HG03039 (cell line): ENCODE measurements at regions not wholly inside any gene's neighbourhood (a gene's known extent, or its start where the extent isn't known, plus 50 kb on each side); places are given as distances from the start of the nearest gene placed in this dataset.

ENCODE experiments used
- ATAC-seq: cut with Tn5 transposase; IDR thresholded peaks from one replicate; pipeline ENCODE4 v1.9.1; 2021; ENCODE audit warnings: mild to moderate bottlenecking, moderate library complexity; ENCODE audit not compliant: unreplicated experiment

- peak; percentile 37 for ATAC-seq
Observed at GRCh38 chr13:40206241-40207000, 460.0 kb downstream of the FOXO1 start.

DNA sequence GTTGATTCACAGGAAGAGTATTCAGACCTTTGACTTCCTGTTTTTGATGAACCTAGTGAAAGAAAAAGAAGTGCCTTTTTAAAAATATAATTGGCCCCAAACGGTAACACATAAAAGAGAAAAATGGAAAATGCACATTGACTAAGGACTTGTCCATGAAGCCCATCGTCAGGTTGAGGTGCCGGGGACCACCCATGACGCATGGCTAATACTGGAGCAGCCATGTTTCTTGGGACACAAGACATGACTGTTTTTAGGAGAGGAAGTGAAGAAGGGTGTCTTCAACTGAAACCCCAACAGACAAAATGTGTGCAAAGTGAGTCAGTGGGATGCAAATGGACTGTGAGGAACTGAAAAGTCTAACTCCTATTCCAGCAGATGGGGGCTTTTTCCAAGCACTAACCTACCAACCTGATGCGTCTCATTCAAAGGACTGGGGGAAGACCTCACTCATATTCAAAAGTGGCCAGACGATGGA lies 459.4 kb downstream of the FOXO1 start:
- peak; percentile 68 for ATAC-seq

DNA sequence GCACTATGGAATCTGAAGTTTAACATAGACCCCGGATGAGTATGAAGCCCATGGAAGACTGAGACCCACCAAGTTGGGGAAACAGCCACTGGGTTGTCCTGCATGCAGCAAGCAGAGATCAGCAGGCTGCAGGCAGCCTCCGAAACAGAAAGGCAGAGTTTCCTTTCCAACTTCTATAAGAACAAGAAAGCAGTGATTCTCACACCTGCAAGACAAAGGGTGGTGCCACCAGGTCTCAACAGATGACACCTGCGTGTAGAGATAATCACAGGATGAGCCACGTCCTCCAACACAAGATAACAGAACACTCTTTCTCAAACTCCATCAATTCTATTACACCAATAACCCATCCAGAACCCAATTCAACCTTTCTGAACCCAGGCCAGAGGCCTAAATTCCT lies 457.9 kb downstream of the FOXO1 start:
- ATAC-seq, result no peak

- no peak for ATAC-seq
Observed at GRCh38 chr13:40210865-40211585, 455.4 kb downstream of the FOXO1 start.

- no peak for ATAC-seq
Observed at GRCh38 chr13:40211586-40211968, 454.9 kb downstream of the FOXO1 start.

GRCh38 chr13:40213779-40214178 lies 452.7 kb downstream of the FOXO1 start:
- ATAC-seq, result no peak

GRCh38 chr13:40215311-40215710 lies 451.1 kb downstream of the FOXO1 start:
- no peak for ATAC-seq

- no peak for ATAC-seq
Observed at GRCh38 chr13:40215747-40216146, 450.7 kb downstream of the FOXO1 start.

DNA sequence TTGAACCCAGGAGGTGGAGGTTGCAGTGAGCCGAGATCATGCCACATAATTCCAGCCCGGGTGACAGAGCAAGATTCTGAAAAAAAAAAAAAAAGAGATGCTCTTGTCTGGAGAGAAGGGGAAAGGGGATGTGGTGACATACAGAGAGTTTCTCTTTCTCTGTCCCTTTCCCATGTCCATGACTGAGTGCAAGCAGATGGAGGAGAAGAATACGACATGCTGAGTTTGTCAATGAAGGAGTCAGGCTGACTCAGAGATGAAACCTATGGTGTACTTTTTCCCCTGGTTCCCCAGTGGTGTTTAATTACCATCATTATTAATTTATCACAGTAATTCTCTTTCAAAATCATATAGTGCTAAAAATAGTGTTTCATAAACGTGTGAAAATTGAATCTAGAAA lies 448.8 kb downstream of the FOXO1 start:
- ATAC-seq, result no peak

- ATAC-seq, result no peak
Observed at GRCh38 chr13:40220299-40220935, 446.0 kb downstream of the FOXO1 start.

GRCh38 chr13:40221131-40221459 lies 445.3 kb downstream of the FOXO1 start:
- ATAC-seq, result no peak

DNA sequence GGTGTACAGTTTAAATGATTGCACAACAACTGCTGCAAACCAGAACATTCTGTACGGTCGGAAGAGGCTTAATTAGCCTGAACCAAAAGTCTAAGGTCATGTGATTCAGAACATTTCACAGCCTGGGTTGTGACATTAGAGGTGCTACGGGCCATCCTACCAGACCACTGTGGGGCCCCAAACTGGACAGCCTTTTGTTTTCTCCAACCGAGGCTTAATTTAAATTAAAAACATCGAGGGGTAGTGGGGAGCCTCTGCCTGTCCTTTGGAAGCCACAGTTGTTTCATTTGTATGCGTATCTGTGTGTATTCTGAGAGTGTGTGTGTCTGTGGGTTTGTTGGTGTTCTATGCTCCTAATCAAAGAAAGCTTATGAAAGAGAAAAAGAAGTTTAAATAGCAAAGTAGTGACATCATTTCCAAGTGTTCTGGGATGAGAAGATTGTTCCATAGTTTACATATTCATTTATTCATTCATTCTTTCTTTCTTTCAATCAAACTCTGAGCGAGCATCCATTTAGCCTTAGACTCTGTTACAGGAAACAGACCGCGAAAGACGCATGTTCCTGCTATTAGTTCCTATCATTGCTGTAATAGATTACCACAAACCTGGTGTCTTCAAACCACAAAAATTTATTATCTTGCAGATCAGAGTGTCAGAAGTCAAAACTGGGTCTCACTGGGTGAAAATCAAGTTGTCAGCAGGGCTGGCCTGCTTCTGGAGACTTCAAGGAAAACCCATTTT lies 444.8 kb downstream of the FOXO1 start:
- ATAC-seq, result no peak

DNA sequence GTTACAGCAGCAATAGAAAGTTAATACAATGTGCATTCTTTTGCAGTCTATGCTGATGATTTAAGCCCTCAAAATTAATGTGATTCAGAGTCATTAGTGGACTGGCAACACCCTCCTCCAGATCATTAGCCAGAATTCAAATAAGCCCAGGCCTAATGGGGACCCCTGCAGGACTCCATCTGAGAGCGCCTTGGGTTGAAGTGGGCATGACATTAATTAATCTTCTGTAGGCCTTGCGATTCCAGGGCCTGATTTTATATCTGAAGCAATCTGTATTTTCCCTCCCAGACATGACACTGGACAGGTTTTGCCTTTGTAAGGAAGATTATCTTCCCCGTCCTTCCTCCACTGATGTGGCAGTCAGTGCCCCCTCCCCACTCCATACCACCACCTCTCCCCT lies 442.9 kb downstream of the FOXO1 start:
- no peak for ATAC-seq

DNA sequence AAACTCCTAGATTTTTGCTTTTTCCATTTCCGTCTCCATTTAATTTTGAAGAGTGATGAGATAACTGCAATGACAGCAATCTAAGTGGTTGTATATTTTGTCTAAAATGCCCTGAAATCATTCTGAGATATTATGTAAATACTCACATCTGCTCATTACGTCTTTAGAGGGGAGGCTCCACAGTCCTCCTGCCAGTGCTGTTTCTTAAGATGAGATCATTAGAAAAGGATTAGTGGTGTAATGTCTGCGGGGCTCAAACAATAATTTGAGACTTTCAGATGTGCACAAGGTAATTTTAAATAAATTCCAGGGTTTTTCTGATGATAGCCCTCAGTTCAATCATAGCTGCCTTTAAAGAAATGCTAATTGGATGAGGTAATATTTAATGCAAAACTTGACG lies 437.9 kb downstream of the FOXO1 start:
- no peak for ATAC-seq

DNA sequence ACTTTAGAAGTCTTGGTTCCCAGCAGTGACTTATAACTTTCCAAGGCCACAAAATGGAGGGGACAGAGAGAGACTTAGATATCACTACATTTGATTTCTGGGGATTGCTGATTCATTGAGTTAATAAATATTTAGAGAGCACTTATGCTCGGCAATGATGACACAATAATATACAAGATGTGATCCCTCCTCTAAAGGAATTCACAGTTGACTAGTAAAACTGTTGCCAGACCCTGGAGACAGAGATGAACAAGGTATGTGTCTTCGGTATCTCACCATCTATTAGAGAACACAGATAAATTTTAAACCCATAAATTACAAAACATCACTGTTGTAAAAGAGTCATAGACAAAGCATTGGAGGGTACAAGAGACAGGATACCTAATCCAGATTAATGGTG lies 437.5 kb downstream of the FOXO1 start:
- ATAC-seq, result no peak

DNA sequence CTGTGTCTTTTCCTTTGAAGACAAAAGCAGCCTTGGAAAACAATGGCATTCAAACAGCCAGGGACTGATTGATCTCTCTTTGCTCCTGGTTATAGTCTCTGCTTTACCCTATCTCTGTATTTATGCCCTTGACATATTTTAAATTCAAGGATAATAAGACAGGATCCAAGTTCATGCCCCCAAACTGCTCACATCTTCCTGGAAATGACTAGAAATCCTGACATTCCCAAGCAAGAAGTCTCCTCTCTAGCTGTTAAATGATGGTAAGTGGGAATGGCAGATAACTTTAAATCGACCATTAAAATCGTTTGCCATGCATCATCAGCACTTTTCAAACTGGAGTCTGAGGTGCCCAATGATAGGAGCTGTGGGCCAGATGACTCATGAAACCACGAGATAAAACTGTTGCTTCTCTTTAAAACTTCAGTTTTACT lies 435.6 kb downstream of the FOXO1 start:
- ATAC-seq, result no peak

DNA sequence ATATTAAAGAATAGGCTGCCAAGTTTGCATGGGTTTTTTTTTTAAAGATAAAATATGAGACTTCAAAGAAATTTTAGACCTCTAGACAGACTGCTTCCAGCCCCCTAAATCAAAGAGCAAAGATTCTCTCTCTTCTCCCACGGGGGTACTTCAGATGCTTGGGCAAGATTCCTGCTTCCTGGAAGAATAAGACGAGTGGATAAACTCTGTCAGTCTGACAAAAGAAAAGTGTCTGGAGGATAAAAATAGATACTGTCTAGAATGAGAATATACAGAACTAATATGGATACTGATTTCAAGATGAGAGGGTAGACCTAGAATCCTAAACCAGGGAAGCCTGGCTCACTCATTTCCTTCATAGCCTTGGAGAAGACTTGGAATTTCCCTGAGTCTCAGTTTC lies 435.1 kb downstream of the FOXO1 start:
- ATAC-seq, result no peak

DNA sequence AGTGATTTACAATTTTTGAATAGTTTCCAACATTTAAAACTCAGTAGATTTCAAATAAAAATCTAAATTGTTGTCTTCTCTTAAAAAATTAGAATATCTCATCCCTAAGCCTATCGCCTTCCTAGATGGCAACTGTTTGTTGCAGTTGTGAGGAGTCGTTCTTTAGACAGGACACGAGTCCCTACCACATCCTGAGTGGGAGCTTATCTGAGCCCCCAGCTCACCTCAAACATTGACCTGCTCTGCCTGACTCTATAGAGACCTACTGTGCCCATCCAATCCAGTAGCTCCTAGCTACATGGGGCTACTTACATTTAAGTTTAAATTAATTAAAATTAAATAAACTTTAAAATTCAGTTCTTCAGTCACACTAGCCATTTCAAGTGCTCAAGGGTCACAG lies 434.7 kb downstream of the FOXO1 start:
- ATAC-seq, result no peak

GRCh38 chr13:40232311-40233040 lies 434.0 kb downstream of the FOXO1 start:
- no peak for ATAC-seq

DNA sequence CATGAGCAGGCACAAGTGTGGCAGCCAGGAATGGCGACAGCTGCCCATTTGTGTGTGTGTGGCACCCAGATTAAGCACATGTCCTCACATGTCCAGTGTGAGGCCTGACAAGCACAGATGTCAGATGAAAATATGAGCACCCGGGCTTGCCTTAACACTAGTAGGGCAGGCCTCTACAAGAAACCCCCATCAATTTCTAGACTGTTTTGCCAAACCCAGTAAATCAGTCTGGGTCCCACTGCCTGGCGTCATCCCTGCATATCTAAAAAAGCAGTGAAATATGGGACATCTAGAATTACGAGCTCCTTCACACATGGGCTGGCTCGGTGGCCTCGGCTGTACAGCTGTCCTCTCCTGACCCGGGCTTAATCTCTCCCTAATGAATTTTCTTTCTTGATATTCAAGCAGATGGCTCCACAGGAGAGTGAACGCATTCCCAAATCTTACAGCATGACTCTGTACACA lies 432.7 kb downstream of the FOXO1 start:
- ATAC-seq, result no peak
